ENCODE measurements at regions not wholly inside any gene's neighbourhood (a gene's known extent, or its start where the extent isn't known, plus 50 kb on each side); places are given as distances from the start of the nearest gene placed in this dataset.

GRCh38 chr1:56266359-56266758, 313.0 kb downstream of the PLPP3 start:
- ChIA-PET POLR2A (no interaction called here), CTCF (no interaction called here)
- TF ChIP-seq CTCF (IDR thresholded peaks at IDR 0.05; ENCODE audit: control extremely low read depth, extremely low read depth, low read depth, missing control alignments), result no peak
- no peak for DNase-seq (ENCODE audit: extremely low spot score)

- ChIA-PET POLR2A (no interaction called here), CTCF (no interaction called here)
- no peak for DNase-seq (ENCODE audit: extremely low spot score)
- no peak for TF ChIP-seq CTCF (IDR thresholded peaks at IDR 0.05; ENCODE audit: control extremely low read depth, extremely low read depth, low read depth, missing control alignments)
Measured at GRCh38 chr1:56265216-56265615, 314.1 kb downstream of the PLPP3 start.

DNA sequence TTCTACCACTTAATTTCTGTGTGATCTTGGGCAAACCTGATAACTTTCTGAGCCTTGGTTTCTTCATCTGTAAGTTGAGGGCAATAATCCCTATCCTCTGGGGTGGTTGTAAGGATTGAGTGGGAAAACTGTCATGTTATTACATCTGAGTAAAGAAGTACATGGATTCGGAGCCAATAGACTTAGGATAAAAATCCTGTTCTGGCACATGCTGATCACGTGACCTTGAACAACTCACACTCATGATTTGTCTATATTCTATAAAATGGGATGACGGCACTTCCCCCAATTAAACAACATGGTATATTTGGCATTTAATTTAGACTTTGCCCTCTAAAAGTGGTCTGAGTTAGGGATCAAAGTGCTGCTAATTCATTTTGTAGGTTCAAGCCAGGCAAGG, 315.5 kb downstream of the PLPP3 start:
- TF ChIP-seq CTCF (IDR thresholded peaks at IDR 0.05; ENCODE audit: control extremely low read depth, extremely low read depth, low read depth, missing control alignments), result no peak
- ChIA-PET POLR2A (no interaction called here), CTCF (no interaction called here)
- no peak for DNase-seq (ENCODE audit: extremely low spot score)

DNA sequence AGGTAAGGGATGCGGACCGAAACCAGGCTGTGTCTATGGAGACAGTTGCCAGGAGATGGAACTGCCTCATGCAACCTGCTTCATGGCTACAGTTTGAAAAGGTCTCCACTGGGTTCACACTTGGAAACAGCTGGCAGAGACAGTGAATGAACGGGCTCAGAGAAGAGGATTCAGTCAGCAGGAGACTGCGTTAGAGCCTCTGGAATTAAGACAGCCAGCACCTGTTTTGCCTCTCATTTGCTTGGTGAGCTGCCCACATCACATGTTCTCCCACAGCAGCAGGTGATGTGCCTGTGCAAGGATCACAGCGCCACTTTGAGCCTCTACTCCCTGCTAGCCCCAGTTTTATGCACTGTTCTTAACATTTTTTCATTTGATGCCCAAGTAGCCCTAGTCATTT, 321.0 kb downstream of the PLPP3 start:
- CTCF ChIA-PET, result no interaction called here
- DNase-seq (ENCODE audit: extremely low spot score), result no peak
- POLR2A ChIA-PET, result no interaction called here

GRCh38 chr1:56257726-56258125, 321.6 kb downstream of the PLPP3 start:
- DNase-seq (ENCODE audit: extremely low spot score), result no peak
- TF ChIP-seq CTCF (IDR thresholded peaks at IDR 0.05; ENCODE audit: control extremely low read depth, extremely low read depth, low read depth, missing control alignments), result no peak
- CTCF ChIA-PET, result no interaction called here
- POLR2A ChIA-PET, result no interaction called here

More for the DNA sequence above, 321.0 kb downstream of the PLPP3 start:
- no peak for TF ChIP-seq CTCF (IDR thresholded peaks at IDR 0.05; ENCODE audit: control extremely low read depth, extremely low read depth, low read depth, missing control alignments)

DNA sequence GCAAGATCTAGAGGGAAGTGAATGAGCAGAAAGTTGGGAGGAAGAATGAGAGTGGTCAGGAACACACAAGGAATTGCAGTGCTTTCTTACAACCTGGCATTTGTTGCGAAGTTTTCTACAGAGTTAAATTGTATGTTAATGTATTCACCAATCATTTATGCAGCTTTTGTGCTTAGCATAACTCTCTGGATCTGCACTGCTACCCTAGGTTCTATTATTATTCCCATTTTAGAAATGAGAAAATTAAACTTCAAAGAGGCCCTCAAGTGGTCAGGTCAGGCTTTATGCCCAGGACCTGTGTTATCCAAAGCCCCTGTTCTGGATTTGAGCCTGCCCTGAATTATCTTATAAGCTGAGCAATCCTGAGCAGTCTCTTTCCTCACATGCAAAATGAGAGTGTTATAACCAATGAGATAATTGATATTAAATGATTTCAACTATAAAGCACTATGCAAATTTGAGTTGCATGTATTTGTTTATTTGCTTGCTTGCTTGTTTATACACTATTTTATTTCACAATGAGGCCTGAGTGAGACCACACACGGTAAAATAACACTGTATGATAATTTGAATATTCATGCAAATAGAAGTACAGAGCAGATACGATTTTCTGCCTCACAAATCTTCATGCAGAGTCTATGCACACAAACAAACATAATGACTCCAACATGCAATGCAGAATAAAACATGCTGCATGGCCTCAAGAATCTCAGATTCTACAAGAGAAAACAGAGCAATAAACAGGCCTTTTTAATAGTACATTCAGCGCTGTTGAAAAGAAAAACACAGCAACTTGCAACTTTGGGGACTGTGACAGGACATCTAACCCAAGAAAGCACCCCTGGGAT, 323.0 kb downstream of the PLPP3 start:
- no peak for DNase-seq (ENCODE audit: extremely low spot score)
- ChIA-PET POLR2A (no interaction called here), CTCF (no interaction called here)
- TF ChIP-seq CTCF (IDR thresholded peaks at IDR 0.05; ENCODE audit: control extremely low read depth, extremely low read depth, low read depth, missing control alignments), result no peak

Measured in GM10248 (cell line).